ENCODE measurements at regions not wholly inside any gene's neighbourhood (a gene's known extent, or its start where the extent isn't known, plus 50 kb on each side); places are given as distances from the start of the nearest gene placed in this dataset.

- no peak overlapping the region for H3K4me3 ChIP-seq
- H3K36me3 ChIP-seq, result no peaks in the 10 kb centered on the region
- 74 to 90% methylated on average over 4 of the region's 4 CpGs for WGBS, 2 donors
- peaks cover 0 to 6% (median 0%) of the 10 kb centered on the region in 4 donors for H3K4me1 ChIP-seq
- no peak for TF ChIP-seq POLR2AphosphoS5 (IDR thresholded peaks at IDR 0.05)
- TF ChIP-seq POLR2A (IDR thresholded peaks at IDR 0.05), result no peak
- TF ChIP-seq CTCF (IDR thresholded peaks at IDR 0.05), result no peak
- TF ChIP-seq EP300 (IDR thresholded peaks at IDR 0.05), result no peak
- DNase-seq, result no peak
- H3K9me3 ChIP-seq, result no peaks in the 10 kb centered on the region
- no peak overlapping the region for H3K27ac ChIP-seq
- no peaks in the 10 kb centered on the region for H3K27me3 ChIP-seq
- ATAC-seq (ENCODE audit: low FRiP score in 2 of 2), result no peak
Observed at GRCh38 chr3:181432992-181433391, 278.7 kb upstream of the SOX2 start.

- WGBS, 2 donors, result 58 to 65% methylated on average over 4 of the region's 4 CpGs
Observed at GRCh38 chr3:181431748-181432147, 280.0 kb upstream of the SOX2 start.

GRCh38 chr3:181425074-181425473 is 286.7 kb upstream of the SOX2 start:
- Histone ChIP-seq H3K27ac (no peak overlapping the region), H3K36me3 (no peaks in the 10 kb centered on the region), H3K9me3 (no peaks in the 10 kb centered on the region), H3K4me1 (no peaks in the 10 kb centered on the region), H3K4me3 (no peak overlapping the region), H3K27me3 (no peaks in the 10 kb centered on the region)
- no peak for TF ChIP-seq POLR2AphosphoS5 (IDR thresholded peaks at IDR 0.05)
- TF ChIP-seq POLR2A (IDR thresholded peaks at IDR 0.05), result no peak
- no peak for TF ChIP-seq EP300 (IDR thresholded peaks at IDR 0.05)
- no peak for TF ChIP-seq CTCF (IDR thresholded peaks at IDR 0.05)
- ATAC-seq (ENCODE audit: low FRiP score in 2 of 2) (no peak), DNase-seq (no peak)
- WGBS, 2 donors, result 39 to 47% methylated on average over 3 of the region's 3 CpGs

More at GRCh38 chr3:181431748-181432147, 280.0 kb upstream of the SOX2 start:
- H3K27me3 ChIP-seq, result no peaks in the 10 kb centered on the region
- no peaks in the 10 kb centered on the region for H3K9me3 ChIP-seq
- TF ChIP-seq CTCF (IDR thresholded peaks at IDR 0.05) (no peak), POLR2A (IDR thresholded peaks at IDR 0.05) (no peak), EP300 (IDR thresholded peaks at IDR 0.05) (no peak), POLR2AphosphoS5 (IDR thresholded peaks at IDR 0.05) (no peak)
- H3K4me3 ChIP-seq, result no peak overlapping the region
- peak; percentile 26 to 59 for ATAC-seq (ENCODE audit: low FRiP score in 2 of 2)
- no peak for DNase-seq
- H3K27ac ChIP-seq, result no peak overlapping the region
- H3K36me3 ChIP-seq, result no peaks in the 10 kb centered on the region
- peaks cover 0 to 6% (median 0%) of the 10 kb centered on the region in 4 donors for H3K4me1 ChIP-seq

- Histone ChIP-seq H3K27me3 (no peaks in the 10 kb centered on the region), H3K9me3 (no peaks in the 10 kb centered on the region), H3K27ac (no peak overlapping the region), H3K4me1 (no peaks in the 10 kb centered on the region), H3K4me3 (no peak overlapping the region), H3K36me3 (no peaks in the 10 kb centered on the region)
- ATAC-seq (ENCODE audit: low FRiP score in 2 of 2), result no peak
- WGBS, 2 donors, result 53 to 67% methylated on average over 1 of the region's 1 CpG
- no peak for TF ChIP-seq POLR2AphosphoS5 (IDR thresholded peaks at IDR 0.05)
- TF ChIP-seq CTCF (IDR thresholded peaks at IDR 0.05), result no peak
- TF ChIP-seq EP300 (IDR thresholded peaks at IDR 0.05), result no peak
- TF ChIP-seq POLR2A (IDR thresholded peaks at IDR 0.05), result no peak
- no peak for DNase-seq
Observed at GRCh38 chr3:181418233-181418632, 293.5 kb upstream of the SOX2 start.

GRCh38 chr3:181417748-181418147 is 294.0 kb upstream of the SOX2 start:
- no peak for TF ChIP-seq POLR2A (IDR thresholded peaks at IDR 0.05)
- TF ChIP-seq EP300 (IDR thresholded peaks at IDR 0.05), result no peak
- no peak for TF ChIP-seq POLR2AphosphoS5 (IDR thresholded peaks at IDR 0.05)
- no peak for TF ChIP-seq CTCF (IDR thresholded peaks at IDR 0.05)
- no peak for DNase-seq

More at GRCh38 chr3:181417748-181418147, 294.0 kb upstream of the SOX2 start:
- Histone ChIP-seq H3K27me3 (no peaks in the 10 kb centered on the region), H3K4me3 (no peak overlapping the region), H3K36me3 (no peaks in the 10 kb centered on the region), H3K4me1 (no peaks in the 10 kb centered on the region), H3K9me3 (no peaks in the 10 kb centered on the region), H3K27ac (no peak overlapping the region)
- 54 to 56% methylated on average over 8 of the region's 8 CpGs for WGBS, 2 donors
- no peak for ATAC-seq (ENCODE audit: low FRiP score in 2 of 2)

Data from upper lobe of left lung (tissue), 6 donors.